GM12872 (cell line): ENCODE measurements at regions not wholly inside any gene's neighbourhood (a gene's known extent, or its start where the extent isn't known, plus 50 kb on each side); places are given as distances from the start of the nearest gene placed in this dataset.

ENCODE experiments used
- TF ChIP-seq, protein P1 (sequence below): IDR thresholded peaks from 3 replicates; pipeline ENCODE4 v1.5.1; 2011; ENCODE audit warnings: low read depth, mild to moderate bottlenecking, low read length, moderate library complexity; ENCODE audit not compliant: insufficient read depth

DNA sequence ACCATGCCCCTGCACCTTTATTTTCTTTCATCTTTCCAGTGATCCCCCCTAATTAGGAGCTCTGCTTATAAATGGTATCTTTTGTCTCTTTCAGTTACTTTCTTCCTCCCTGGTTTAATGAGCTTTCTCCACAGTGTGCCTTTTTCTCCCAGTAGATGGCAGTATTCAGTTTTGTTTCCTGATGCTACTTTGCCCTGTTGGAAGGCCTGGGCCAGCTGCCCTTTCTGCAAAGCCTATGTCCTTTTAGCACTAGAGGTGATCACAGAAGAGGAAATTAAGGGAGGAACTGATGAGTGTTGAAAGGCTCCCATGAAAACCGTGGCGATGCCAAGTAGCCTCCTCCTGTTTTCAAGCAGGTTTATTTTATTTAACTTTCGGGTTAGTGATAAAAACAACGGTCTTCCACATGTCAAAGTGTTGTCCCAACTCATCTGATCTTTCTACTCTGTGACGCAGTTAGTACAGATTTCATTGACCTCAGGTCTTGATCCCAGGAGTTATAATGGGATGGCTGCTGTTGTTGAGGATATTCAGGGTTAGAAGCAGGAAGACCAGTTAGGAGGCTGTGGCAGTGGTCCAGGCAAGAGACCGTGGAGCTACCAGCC, 184.2 kb upstream of the BMP2 start:
- TF ChIP-seq, protein P1, sequence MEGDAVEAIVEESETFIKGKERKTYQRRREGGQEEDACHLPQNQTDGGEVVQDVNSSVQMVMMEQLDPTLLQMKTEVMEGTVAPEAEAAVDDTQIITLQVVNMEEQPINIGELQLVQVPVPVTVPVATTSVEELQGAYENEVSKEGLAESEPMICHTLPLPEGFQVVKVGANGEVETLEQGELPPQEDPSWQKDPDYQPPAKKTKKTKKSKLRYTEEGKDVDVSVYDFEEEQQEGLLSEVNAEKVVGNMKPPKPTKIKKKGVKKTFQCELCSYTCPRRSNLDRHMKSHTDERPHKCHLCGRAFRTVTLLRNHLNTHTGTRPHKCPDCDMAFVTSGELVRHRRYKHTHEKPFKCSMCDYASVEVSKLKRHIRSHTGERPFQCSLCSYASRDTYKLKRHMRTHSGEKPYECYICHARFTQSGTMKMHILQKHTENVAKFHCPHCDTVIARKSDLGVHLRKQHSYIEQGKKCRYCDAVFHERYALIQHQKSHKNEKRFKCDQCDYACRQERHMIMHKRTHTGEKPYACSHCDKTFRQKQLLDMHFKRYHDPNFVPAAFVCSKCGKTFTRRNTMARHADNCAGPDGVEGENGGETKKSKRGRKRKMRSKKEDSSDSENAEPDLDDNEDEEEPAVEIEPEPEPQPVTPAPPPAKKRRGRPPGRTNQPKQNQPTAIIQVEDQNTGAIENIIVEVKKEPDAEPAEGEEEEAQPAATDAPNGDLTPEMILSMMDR = peak; percentile 69

DNA sequence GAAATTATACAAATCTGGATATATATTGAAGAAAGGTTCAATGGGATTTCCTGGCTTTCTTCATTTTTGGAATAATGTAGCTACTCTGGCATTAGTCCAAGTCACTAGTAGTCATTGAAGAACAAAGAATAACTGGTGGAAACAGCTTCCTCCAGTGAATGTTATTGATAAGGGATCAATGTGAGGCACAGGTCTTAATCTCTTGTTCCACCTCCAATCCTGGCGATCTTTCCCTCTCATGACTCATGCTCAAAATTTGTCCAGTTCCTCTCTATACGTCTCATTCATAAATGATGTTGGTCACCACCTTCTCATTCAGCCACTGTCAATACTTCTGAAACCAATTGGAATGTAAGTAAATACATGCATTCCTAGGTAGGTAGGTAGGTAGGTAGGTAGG, 185.0 kb upstream of the BMP2 start:
- TF ChIP-seq, protein P1 = no peak

DNA sequence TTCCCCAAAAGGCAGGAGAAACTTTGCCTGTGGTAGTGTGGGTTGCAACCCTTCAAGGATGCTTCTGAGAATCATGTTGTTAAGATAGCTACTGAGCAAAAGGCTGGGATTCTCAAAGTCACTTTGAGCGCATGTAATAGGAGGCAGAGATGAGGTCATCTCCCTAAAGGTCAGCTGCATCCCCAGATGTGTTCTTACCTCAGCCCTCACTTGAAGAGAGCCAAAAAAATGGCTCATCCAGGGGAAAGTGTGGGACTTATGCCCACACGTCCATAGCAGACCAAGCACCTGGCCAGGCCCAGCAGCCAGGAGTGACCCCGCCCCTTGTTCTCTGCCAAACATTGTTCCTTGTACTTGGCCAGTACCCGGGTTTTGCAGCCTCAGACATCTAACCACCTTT, 187.0 kb upstream of the BMP2 start:
- TF ChIP-seq, protein P1 = no peak

DNA sequence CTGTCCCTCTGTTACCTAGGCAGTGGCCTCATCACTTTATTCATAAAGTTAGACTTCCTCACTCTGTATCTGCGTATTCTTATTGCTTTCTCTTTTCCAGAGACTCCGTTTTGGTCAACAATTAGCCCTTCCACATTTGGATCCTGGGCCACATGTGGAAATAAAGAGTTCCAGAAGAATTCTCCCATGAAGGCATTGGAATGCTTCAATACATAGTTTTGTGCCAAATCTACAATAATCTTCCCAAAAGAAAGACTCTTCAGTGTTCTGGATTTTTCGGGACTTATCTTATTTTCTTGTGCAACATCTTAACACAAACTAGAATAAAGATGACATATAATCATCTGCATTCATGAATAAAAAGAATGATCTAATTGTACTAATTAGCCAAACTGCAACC, 187.7 kb upstream of the BMP2 start:
- TF ChIP-seq, protein P1 = no peak

DNA sequence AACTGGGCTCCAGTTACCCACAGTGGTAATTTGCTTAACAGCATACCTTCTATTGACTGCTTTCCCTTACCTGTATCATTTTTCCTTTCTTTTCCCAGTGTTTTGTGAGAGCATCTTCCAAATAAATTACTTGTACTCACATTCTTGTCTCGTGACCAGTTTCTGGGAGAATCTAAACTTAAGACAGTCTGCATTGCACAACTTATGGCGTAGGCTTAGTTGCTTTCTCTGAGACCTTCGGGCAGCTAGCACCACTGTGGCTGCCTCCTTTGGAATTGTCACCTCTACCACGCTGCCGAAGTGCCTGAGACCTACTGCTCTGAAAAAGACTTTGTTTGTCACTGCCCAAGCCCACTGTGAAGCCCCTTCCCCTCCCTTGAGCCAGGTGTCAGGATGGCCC, 188.1 kb upstream of the BMP2 start:
- TF ChIP-seq, protein P1 = no peak

DNA sequence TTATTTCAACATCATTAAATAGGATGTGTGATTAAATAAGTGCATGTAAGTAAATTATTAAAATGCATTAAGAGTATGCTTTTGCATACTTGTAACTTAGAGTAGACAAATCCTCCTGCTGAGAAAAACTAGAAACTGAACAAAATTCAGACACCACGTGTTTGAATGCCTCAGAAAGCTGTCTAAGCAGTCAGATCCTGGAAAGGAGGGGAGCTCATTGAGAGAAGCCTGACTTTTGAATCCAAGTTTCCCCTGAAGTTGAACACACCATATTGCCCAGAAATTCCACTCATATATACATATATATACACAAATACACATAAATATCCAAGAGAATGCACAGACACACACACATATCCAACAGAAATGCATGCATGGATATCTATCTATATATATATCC, 190.0 kb upstream of the BMP2 start:
- TF ChIP-seq, protein P1 = no peak

DNA sequence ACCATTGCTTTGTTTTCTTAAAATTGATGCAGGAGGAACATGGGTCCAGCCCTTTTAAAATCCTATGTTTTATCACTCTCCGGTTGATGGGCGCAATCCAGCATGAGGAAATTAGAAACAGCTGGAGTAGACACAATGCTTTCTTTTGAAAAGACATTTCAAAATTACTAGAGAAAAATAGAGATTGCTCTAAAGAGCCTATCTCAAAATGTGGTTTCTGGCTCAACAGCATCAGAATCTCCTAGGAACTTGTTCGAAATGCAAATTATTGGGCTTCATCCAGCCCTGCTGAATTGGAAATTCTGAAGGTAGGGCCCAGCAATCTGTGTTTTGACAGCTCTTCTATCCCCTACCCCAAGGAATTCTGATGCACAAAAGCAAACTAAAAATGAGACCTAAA, 190.8 kb upstream of the BMP2 start:
- TF ChIP-seq, protein P1 = no peak
